Left colon (tissue), 2 donors: ENCODE measurements at regions not wholly inside any gene's neighbourhood (a gene's known extent, or its start where the extent isn't known, plus 50 kb on each side); places are given as distances from the start of the nearest gene placed in this dataset.
"Not testable (repeated sequence)": the region's sequence is repeated elsewhere in the genome, so short reads cannot be mapped to it uniquely, and the experiment has no call there.

Source experiments
- ATAC-seq: fragments of 200-7000 bp; cut with Tn5 transposase; one replicate; pipeline ENCODE4 v1.9.1; 2020; ENCODE audit warnings: mild to moderate bottlenecking, moderate library complexity
- DNase-seq, 2 donors: peaks; one replicate each; pipeline ENCODE4 v3.0.0-alpha.2; 2020
- intact Hi-C, 2 donors: fragments of 100-400 bp; cut with DNase I in 1 of 2; cut with micrococcal nuclease in 1 of 2; formaldehyde crosslinking; loops; one replicate each; pipeline versions ENCODE4 v1.11.2 to v1.14.0; 2022; cut with DNase I, micrococcal nuclease
- donor health status: DM: no; HTN: no; CAD: no.
- donor health status: DM: yes; HTN: yes; CAD: no.

GRCh38 chr6:134446218-134446848 is 128.4 kb upstream of the SGK1 start:
- no peak for DNase-seq
- ATAC-seq, result no peak
- intact Hi-C loops, result no loop called here

- DNase-seq (no peak), ATAC-seq (no peak)
- intact Hi-C loops, result no loop called here
Measured at GRCh38 chr6:134443009-134443408, 125.1 kb upstream of the SGK1 start.

GRCh38 chr6:134442073-134442472 is 124.2 kb upstream of the SGK1 start:
- DNase-seq (no peak), ATAC-seq (no peak)
- intact Hi-C loops, result no loop called here

- ATAC-seq (no peak), DNase-seq (no peak)
- intact Hi-C loops, result no loop called here
Measured at GRCh38 chr6:134438837-134439236, 120.9 kb upstream of the SGK1 start.

GRCh38 chr6:134437376-134437775 is 119.5 kb upstream of the SGK1 start:
- ATAC-seq, result no peak
- DNase-seq, result peak in 1 of 2 donors; percentile 9
- intact Hi-C loops, result no loop called here

- ATAC-seq (no peak), DNase-seq (no peak)
- intact Hi-C loops, result no loop called here
Measured at GRCh38 chr6:134436950-134437349, 119.0 kb upstream of the SGK1 start.

GRCh38 chr6:134436281-134436815 is 118.4 kb upstream of the SGK1 start:
- peak in 1 of 2 donors; percentile 43 for DNase-seq
- no peak for ATAC-seq
- intact Hi-C loops, result no loop called here

- intact Hi-C loops, result no loop called here
- ATAC-seq (no peak), DNase-seq (no peak)
Measured at GRCh38 chr6:134435814-134436280, 117.9 kb upstream of the SGK1 start.

- ATAC-seq (no peak), DNase-seq (no peak)
- intact Hi-C loops, result no loop called here
Measured at GRCh38 chr6:134434019-134434942, 116.4 kb upstream of the SGK1 start.

- intact Hi-C loops, result no loop called here
- ATAC-seq, result no peak
Measured at GRCh38 chr6:134432036-134432435, 114.1 kb upstream of the SGK1 start.

GRCh38 chr6:134431421-134431859 is 113.5 kb upstream of the SGK1 start:
- intact Hi-C loops, result no loop called here
- no peak for ATAC-seq

More at GRCh38 chr6:134432036-134432435, 114.1 kb upstream of the SGK1 start:
- DNase-seq, result no peak

GRCh38 chr6:134429861-134430380 is 112.0 kb upstream of the SGK1 start:
- intact Hi-C loops, result no loop called here
- DNase-seq (no peak), ATAC-seq (no peak)

More at GRCh38 chr6:134431421-134431859, 113.5 kb upstream of the SGK1 start:
- DNase-seq, result no peak

GRCh38 chr6:134427721-134428120 is 109.8 kb upstream of the SGK1 start:
- intact Hi-C loops, result no loop called here
- DNase-seq (no peak), ATAC-seq (no peak)

GRCh38 chr6:134426623-134427022 is 108.7 kb upstream of the SGK1 start:
- intact Hi-C loops, result no loop called here
- ATAC-seq (no peak), DNase-seq (no peak)

- ATAC-seq, intact Hi-C loops, DNase-seq: not testable (repeated sequence)
Measured at GRCh38 chr6:134425917-134426316, 108.0 kb upstream of the SGK1 start.

- intact Hi-C loops, result no loop called here
- no peak for ATAC-seq
Measured at GRCh38 chr6:134425513-134425912, 107.6 kb upstream of the SGK1 start.

GRCh38 chr6:134424798-134425170 is 106.9 kb upstream of the SGK1 start:
- DNase-seq, result no peak
- ATAC-seq, result no peak
- intact Hi-C loops, result no loop called here

More at GRCh38 chr6:134425513-134425912, 107.6 kb upstream of the SGK1 start:
- DNase-seq, result no peak

- no peak for DNase-seq
- no peak for ATAC-seq
- intact Hi-C loops, result no loop called here
Measured at GRCh38 chr6:134424165-134424797, 106.4 kb upstream of the SGK1 start.
